Transverse colon (tissue), 4 donors: ENCODE measurements at regions not wholly inside any gene's neighbourhood (a gene's known extent, or its start where the extent isn't known, plus 50 kb on each side); places are given as distances from the start of the nearest gene placed in this dataset.

Experiments used
- CTCF ChIP-seq, 5 experiments: fragments of 200-600 bp in 3 of 5; fragments of 450-650 bp in 2 of 5; sonication (generic) in 3 of 5; IDR thresholded peaks; 1 replicate in 2 of 5; 2 replicates in 3 of 5; pipeline ENCODE4 v1.5.1; 2016 to 2017; ENCODE audit warnings: antibody characterized with exemption in 5 of 5, inconsistent platforms in 3 of 5, mild to moderate bottlenecking in 2 of 5, moderate library complexity in 1 of 5
- POLR2A ChIP-seq: fragments of 450-650 bp; IDR thresholded peaks from one replicate; pipeline ENCODE4 v1.6.1; 2016; ENCODE audit warnings: antibody characterized with exemption, mild to moderate bottlenecking, moderate library complexity
- POLR2AphosphoS5 ChIP-seq, 3 donors: sonication (generic); formaldehyde crosslinking; IDR thresholded peaks; one replicate each; pipeline ENCODE4 v1.6.1; 2016; ENCODE audit warnings: antibody characterized with exemption in 3 of 3

DNA sequence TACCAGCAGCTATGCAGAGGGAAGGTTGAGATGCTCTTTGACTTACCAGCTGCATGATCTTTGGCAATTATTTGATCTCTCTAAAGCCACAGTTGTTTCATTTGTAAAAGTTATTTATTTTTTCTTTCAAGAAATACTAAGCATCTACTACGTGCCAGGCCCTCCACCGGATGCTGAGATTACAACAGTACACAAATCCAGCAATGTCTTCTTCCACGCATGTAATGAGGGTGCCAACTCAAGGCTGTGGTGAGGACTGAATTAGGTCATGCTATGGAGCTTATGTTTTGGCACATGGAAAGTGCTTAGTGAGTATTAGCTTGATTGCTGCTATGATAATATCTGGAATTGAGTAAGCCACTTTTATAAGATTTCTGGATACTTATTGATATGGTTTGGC, 358.2 kb downstream of the IRS2 start:
- TF ChIP-seq CTCF (IDR thresholded peaks at IDR 0.05) (no peak), POLR2A (no peak), POLR2AphosphoS5 (IDR thresholded peaks at IDR 0.05) (no peak)
